Mesenchymal stem cell (in vitro differentiated cells and primary cell): ENCODE measurements at regions not wholly inside any gene's neighbourhood (a gene's known extent, or its start where the extent isn't known, plus 50 kb on each side); places are given as distances from the start of the nearest gene placed in this dataset.
A peak's percentile ranks its signal among the peaks of the same experiment; 100 is the strongest.

Source experiments
- DNase-seq: peaks from one replicate; pipeline ENCODE4 v3.0.0-alpha.2; 2013
- H2AFZ ChIP-seq: one replicate; pipeline ENCODE4 v1.6.1; 2013; ENCODE audit warnings: low read depth, mild to moderate bottlenecking, control low read depth, inconsistent platforms, low read length, moderate library complexity
- H2AK5ac ChIP-seq: 2 replicates; pipeline ENCODE4 v1.6.1; 2013; ENCODE audit warnings: low read length, moderate library complexity, mild to moderate bottlenecking, inconsistent platforms; ENCODE audit not compliant: severe bottlenecking
- H2BK120ac ChIP-seq: one replicate; pipeline ENCODE4 v1.6.1; 2013; ENCODE audit warnings: low read depth, mild to moderate bottlenecking, inconsistent platforms, low read length, moderate library complexity
- H2BK12ac ChIP-seq, 2 experiments: one replicate each; pipeline ENCODE4 v1.6.1; 2013; ENCODE audit warnings: inconsistent platforms in 2 of 2, low read length in 2 of 2, mild to moderate bottlenecking in 2 of 2, moderate library complexity in 2 of 2, control low read depth in 1 of 2
- H2BK15ac ChIP-seq: one replicate; pipeline ENCODE4 v1.6.1; 2013; ENCODE audit warnings: mild to moderate bottlenecking, low read depth, inconsistent platforms; ENCODE audit not compliant: poor library complexity, severe bottlenecking
- H2BK5ac ChIP-seq: 2 replicates; pipeline ENCODE4 v1.6.1; 2013; ENCODE audit warnings: low read depth, mild to moderate bottlenecking, low read length, control low read depth, inconsistent platforms; ENCODE audit not compliant: poor library complexity, severe bottlenecking
- H3K14ac ChIP-seq, 2 experiments: one replicate each; pipeline ENCODE4 v1.6.1; 2013; ENCODE audit warnings: inconsistent platforms in 2 of 2, low read length in 2 of 2, control low read depth in 1 of 2, mild to moderate bottlenecking in 1 of 2, moderate library complexity in 1 of 2
- H3K18ac ChIP-seq, 2 experiments: one replicate each; pipeline ENCODE4 v1.6.1; 2013; ENCODE audit warnings: inconsistent platforms in 2 of 2, low read length in 2 of 2, control low read depth in 1 of 2, low read depth in 1 of 2, mild to moderate bottlenecking in 1 of 2
- H3K23ac ChIP-seq, 2 experiments: one replicate each; pipeline ENCODE4 v1.6.1; 2013; ENCODE audit warnings: inconsistent platforms in 2 of 2, low read length in 2 of 2, mild to moderate bottlenecking in 2 of 2, moderate library complexity in 2 of 2, control low read depth in 1 of 2
- H3K27ac ChIP-seq: 2 replicates; pipeline ENCODE4 v1.5.1; 2013; ENCODE audit warnings: mild to moderate bottlenecking, moderate library complexity, low read length, control low read depth, inconsistent platforms; ENCODE audit not compliant: poor library complexity, severe bottlenecking
- H3K27me3 ChIP-seq, 2 experiments: 2 replicates each; pipeline versions ENCODE4 v1.6.1 to v1.7.0; 2013; ENCODE audit warnings: low read length in 2 of 2, mild to moderate bottlenecking in 2 of 2, moderate library complexity in 2 of 2, control low read depth in 1 of 2, inconsistent platforms in 1 of 2; ENCODE audit not compliant: control insufficient read depth in 1 of 2, insufficient read depth in 1 of 2
- H3K36me3 ChIP-seq, 2 experiments: 2 replicates each; pipeline versions ENCODE4 v1.6.1 to v1.7.0; 2013; ENCODE audit warnings: low read length in 2 of 2, control low read depth in 1 of 2, inconsistent platforms in 1 of 2, low read depth in 1 of 2, mild to moderate bottlenecking in 1 of 2; ENCODE audit not compliant: insufficient read depth in 2 of 2, control insufficient read depth in 1 of 2
- H3K4ac ChIP-seq, 2 experiments: one replicate each; pipeline ENCODE4 v1.6.1; 2013; ENCODE audit warnings: inconsistent platforms in 2 of 2, low read length in 2 of 2, mild to moderate bottlenecking in 2 of 2, moderate library complexity in 2 of 2, control low read depth in 1 of 2, low read depth in 1 of 2
- H3K4me1 ChIP-seq: 2 replicates; pipeline ENCODE4 v1.6.1; 2013; ENCODE audit warnings: low read depth, low read length, control low read depth; ENCODE audit not compliant: control insufficient read depth, insufficient read depth
- H3K4me2 ChIP-seq: 2 replicates; pipeline ENCODE4 v1.6.1; 2013; ENCODE audit warnings: low read length, mild to moderate bottlenecking, inconsistent platforms; ENCODE audit not compliant: poor library complexity, severe bottlenecking
- H3K4me3 ChIP-seq, 2 experiments: 2 replicates each; pipeline versions ENCODE4 v1.5.1 to v1.7.0; 2013; ENCODE audit warnings: low read length in 2 of 2, mild to moderate bottlenecking in 2 of 2, control low read depth in 1 of 2, low read depth in 1 of 2; ENCODE audit not compliant: insufficient read depth in 1 of 2
- H3K79me1 ChIP-seq: replicated peaks from 2 replicates; pipeline ENCODE4 v1.6.1; 2013; ENCODE audit warnings: mild to moderate bottlenecking, control low read depth, low read length, inconsistent platforms; ENCODE audit not compliant: poor library complexity, severe bottlenecking
- H3K9ac ChIP-seq: 2 replicates; pipeline ENCODE4 v1.7.0; 2013; ENCODE audit warnings: mild to moderate bottlenecking, low read length, moderate library complexity
- H3K9me3 ChIP-seq: 2 replicates; pipeline ENCODE4 v1.7.0; 2013; ENCODE audit warnings: mild to moderate bottlenecking, low read length; ENCODE audit not compliant: control insufficient read depth
- H4K8ac ChIP-seq: one replicate; pipeline ENCODE4 v1.6.1; 2013; ENCODE audit warnings: inconsistent platforms, mild to moderate bottlenecking, low read length, moderate library complexity
- H4K91ac ChIP-seq: one replicate; pipeline ENCODE4 v1.6.1; 2013; ENCODE audit warnings: mild to moderate bottlenecking, low read length, inconsistent platforms
- WGBS: methylation state at CpG from one replicate; pipeline ENCODE4 v1.1.7; 2013; ENCODE audit warnings: mixed read lengths; 5-methylcytosine and 5-hydroxymethylcytosine counted together

DNA sequence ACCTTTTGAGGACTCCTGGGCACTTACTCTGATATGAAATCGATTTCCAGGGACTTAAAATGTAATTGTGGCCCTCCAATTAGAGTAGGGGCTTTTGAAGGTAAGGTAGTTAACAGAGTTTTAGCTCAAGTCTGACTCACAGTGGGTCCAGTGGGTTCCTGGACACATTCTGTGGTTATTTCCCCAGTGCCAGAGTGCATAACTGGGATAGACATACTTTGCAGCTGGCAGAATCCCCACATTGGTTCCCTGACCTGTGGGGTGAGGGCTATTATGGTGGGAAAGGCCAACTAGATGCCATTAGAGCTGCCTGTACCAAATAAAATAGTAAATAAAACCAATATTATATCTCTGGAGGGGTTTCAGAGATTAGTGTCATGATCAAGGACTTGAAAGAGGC, 243.8 kb upstream of the EPHA7 start:
- Histone ChIP-seq H3K23ac (no peak overlapping the region), H3K9me3 (peaks cover 2% of the 10 kb centered on the region), H3K36me3 (no peaks in the 10 kb centered on the region), H3K27me3 (no peaks in the 10 kb centered on the region), H2BK15ac (no peak overlapping the region), H2BK5ac (no peak overlapping the region), H3K18ac (no peak overlapping the region), H3K4me1 (no peaks in the 10 kb centered on the region), H2BK12ac (no peak overlapping the region), H3K14ac (no peak overlapping the region), H3K79me1 (no peaks in the 10 kb centered on the region), H4K8ac (no peak overlapping the region), H3K4me3 (no peak overlapping the region), H3K4me2 (no peak overlapping the region), H2BK120ac (no peak overlapping the region), H2AK5ac (no peak overlapping the region), H3K9ac (no peak overlapping the region), H2AFZ (no peak overlapping the region), H3K27ac (no peak overlapping the region), H4K91ac (no peak overlapping the region), H3K4ac (no peak overlapping the region)
- no peak for DNase-seq
- 63% methylated on average over 1 of the region's 1 CpG for WGBS

DNA sequence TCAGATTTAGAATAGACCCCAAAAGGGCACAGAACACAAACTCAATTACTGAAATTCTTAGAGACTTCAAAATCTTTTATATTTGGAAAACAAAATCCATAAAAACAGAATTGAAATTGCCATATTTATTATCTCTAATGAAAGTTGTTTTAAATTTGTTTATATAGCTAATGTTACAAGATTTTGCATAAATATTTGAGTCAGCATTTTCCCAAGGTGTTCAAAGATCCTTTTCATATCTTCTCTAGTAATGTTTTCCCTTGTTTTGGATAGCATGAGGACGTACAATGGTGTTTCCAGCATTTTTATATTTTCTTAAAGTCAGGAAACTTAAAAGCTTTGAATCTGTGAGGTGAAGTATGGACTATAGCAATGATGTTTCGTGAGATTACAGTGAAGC, 235.2 kb upstream of the EPHA7 start:
- H3K36me3 ChIP-seq = no peaks in the 10 kb centered on the region
- no peak overlapping the region for H3K23ac ChIP-seq

DNA sequence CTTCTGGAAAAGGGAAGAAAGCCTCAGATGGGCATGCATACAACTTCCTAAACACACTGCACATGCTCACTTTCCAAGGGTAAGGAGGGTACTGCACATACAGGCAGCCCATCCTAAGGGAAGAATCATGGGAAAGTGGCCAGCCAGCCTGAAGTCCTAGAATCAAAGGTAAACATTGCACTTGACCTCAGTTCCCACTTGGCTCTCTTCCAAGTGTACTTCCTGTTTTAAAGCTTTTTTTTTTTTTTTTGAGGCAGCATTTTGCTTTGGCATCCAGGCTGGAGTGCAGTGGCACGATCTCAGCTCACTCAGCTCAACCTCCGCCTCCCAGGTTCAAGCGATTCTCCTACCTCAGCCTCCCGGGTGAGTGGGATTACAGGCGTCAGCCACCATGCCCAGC, 225.3 kb upstream of the EPHA7 start:
- 94% methylated on average over 5 of the region's 5 CpGs for WGBS
- no peak overlapping the region for H3K9ac ChIP-seq
- no peak overlapping the region for H2AK5ac ChIP-seq
- H3K4me2 ChIP-seq = no peak overlapping the region
- H3K27ac ChIP-seq = no peak overlapping the region
- H3K4me1 ChIP-seq = no peaks in the 10 kb centered on the region
- no peak overlapping the region for H2BK12ac ChIP-seq
- H2AFZ ChIP-seq = no peak overlapping the region
- no peaks in the 10 kb centered on the region for H3K36me3 ChIP-seq
- no peak overlapping the region for H3K14ac ChIP-seq
- peak; percentile 5 for DNase-seq
- H4K91ac ChIP-seq = no peak overlapping the region
- no peaks in the 10 kb centered on the region for H3K79me1 ChIP-seq
- no peak overlapping the region for H3K4me3 ChIP-seq
- no peak overlapping the region for H4K8ac ChIP-seq
- peaks cover 11% of the 10 kb centered on the region for H3K9me3 ChIP-seq
- no peak overlapping the region for H3K23ac ChIP-seq
- no peak overlapping the region for H2BK120ac ChIP-seq
- no peak overlapping the region for H2BK15ac ChIP-seq
- H3K4ac ChIP-seq = no peak overlapping the region
- no peaks in the 10 kb centered on the region for H3K27me3 ChIP-seq
- no peak overlapping the region for H2BK5ac ChIP-seq
- no peak overlapping the region for H3K18ac ChIP-seq

More for the DNA sequence above, 235.2 kb upstream of the EPHA7 start:
- Histone ChIP-seq H3K27ac (no peak overlapping the region), H2AK5ac (no peak overlapping the region), H3K4me3 (no peak overlapping the region), H2BK120ac (no peak overlapping the region), H4K8ac (no peak overlapping the region), H3K18ac (no peak overlapping the region), H3K9me3 (peaks cover 4% of the 10 kb centered on the region), H3K4me1 (no peaks in the 10 kb centered on the region), H2AFZ (no peak overlapping the region), H3K4me2 (no peak overlapping the region), H2BK15ac (no peak overlapping the region), H2BK12ac (no peak overlapping the region), H3K14ac (no peak overlapping the region), H3K79me1 (no peaks in the 10 kb centered on the region), H3K4ac (no peak overlapping the region), H3K27me3 (no peaks in the 10 kb centered on the region), H3K9ac (no peak overlapping the region), H2BK5ac (no peak overlapping the region), H4K91ac (no peak overlapping the region)
- 90% methylated on average over 2 of the region's 2 CpGs for WGBS
- no peak for DNase-seq

DNA sequence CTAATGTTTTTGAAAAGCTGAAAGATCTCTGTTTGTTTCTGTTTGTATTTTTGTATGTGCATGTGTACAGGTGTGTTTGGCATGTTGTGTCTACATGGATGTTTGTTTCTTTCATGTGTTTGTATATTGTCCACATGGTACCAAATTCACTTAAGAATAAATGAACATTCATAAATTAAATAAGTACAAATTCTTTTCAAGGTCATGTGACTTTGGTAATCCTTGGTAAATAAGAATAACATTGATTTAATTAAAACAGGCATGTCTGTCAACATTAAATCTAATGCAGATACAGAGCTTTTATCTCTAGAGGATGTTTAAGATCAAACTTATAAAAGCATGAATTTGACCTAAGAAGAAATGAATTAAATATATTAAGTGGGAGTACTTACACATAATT, 219.8 kb upstream of the EPHA7 start:
- Histone ChIP-seq H3K79me1 (no peaks in the 10 kb centered on the region), H2BK15ac (no peak overlapping the region)
- DNase-seq = no peak

More for the DNA sequence above, 219.8 kb upstream of the EPHA7 start:
- Histone ChIP-seq H3K9me3 (peaks cover 16% of the 10 kb centered on the region), H3K4ac (no peak overlapping the region), H2BK5ac (no peak overlapping the region), H2AK5ac (no peak overlapping the region), H3K9ac (peak overlapping the region; percentile 61), H2BK120ac (no peak overlapping the region), H3K14ac (no peak overlapping the region), H3K27ac (no peak overlapping the region), H3K4me3 (no peak overlapping the region), H3K27me3 (no peaks in the 10 kb centered on the region), H2AFZ (no peak overlapping the region), H3K23ac (no peak overlapping the region), H3K4me1 (no peaks in the 10 kb centered on the region), H3K4me2 (no peak overlapping the region), H3K36me3 (no peaks in the 10 kb centered on the region), H4K91ac (no peak overlapping the region), H4K8ac (no peak overlapping the region), H2BK12ac (no peak overlapping the region), H3K18ac (no peak overlapping the region)
